Activated B cell treated with CpG ODN at 0.5 μM for 24 hours (primary cell): ENCODE measurements at regions not wholly inside any gene's neighbourhood (a gene's known extent, or its start where the extent isn't known, plus 50 kb on each side); places are given as distances from the start of the nearest gene placed in this dataset.

Experiments
- ATAC-seq: fragments of 200-7000 bp; cut with Tn5 transposase; one replicate; pipeline ENCODE4 v1.10.0; 2021; ENCODE audit warnings: low read depth, mild to moderate bottlenecking, moderate library complexity
- CTCF ChIA-PET: fragments of 350-600 bp; sonication (Branson Sonifier 250); formaldehyde crosslinking; loops from one replicate; lab custom pipeline; 2021; ENCODE audit warnings: antibody characterized with exemption; lab: Charles Lee
- POLR2A ChIA-PET: fragments of 350-600 bp; sonication (Branson Sonifier 250); formaldehyde crosslinking; loops from one replicate; lab custom pipeline; 2021; ENCODE audit warnings: antibody characterized with exemption; lab: Charles Lee
- DNase-seq: peaks from one replicate; pipeline ENCODE4 v3.0.0; 2022
- H3K27ac Mint-ChIP-seq: one replicate; pipeline ENCODE4 v1.8.0; 2020; ENCODE audit warnings: mixed read lengths
- H3K27me3 Mint-ChIP-seq: one replicate; pipeline ENCODE4 v1.8.0; 2021; ENCODE audit warnings: mixed read lengths
- H3K36me3 Mint-ChIP-seq: one replicate; pipeline ENCODE4 v1.8.0; 2021; ENCODE audit warnings: low read depth, mixed read lengths
- H3K4me1 Mint-ChIP-seq: one replicate; pipeline ENCODE4 v1.8.0; 2021; ENCODE audit warnings: mixed read lengths
- H3K4me3 Mint-ChIP-seq: one replicate; pipeline ENCODE4 v1.8.0; 2020; ENCODE audit warnings: mild to moderate bottlenecking, mixed read lengths
- H3K9me3 Mint-ChIP-seq: one replicate; pipeline ENCODE4 v1.8.0; 2020; ENCODE audit warnings: mixed read lengths
- intact Hi-C: fragments of 100-400 bp; cut with micrococcal nuclease; formaldehyde crosslinking; loops from one replicate; pipeline ENCODE4 v1.15.1; 2024
- TF ChIP-seq, protein P1 (sequence below): fragments of 200-600 bp; IDR thresholded peaks from one replicate; pipeline ENCODE4 v1.8.0; 2022; ENCODE audit warnings: antibody characterized with exemption, mild to moderate bottlenecking

DNA sequence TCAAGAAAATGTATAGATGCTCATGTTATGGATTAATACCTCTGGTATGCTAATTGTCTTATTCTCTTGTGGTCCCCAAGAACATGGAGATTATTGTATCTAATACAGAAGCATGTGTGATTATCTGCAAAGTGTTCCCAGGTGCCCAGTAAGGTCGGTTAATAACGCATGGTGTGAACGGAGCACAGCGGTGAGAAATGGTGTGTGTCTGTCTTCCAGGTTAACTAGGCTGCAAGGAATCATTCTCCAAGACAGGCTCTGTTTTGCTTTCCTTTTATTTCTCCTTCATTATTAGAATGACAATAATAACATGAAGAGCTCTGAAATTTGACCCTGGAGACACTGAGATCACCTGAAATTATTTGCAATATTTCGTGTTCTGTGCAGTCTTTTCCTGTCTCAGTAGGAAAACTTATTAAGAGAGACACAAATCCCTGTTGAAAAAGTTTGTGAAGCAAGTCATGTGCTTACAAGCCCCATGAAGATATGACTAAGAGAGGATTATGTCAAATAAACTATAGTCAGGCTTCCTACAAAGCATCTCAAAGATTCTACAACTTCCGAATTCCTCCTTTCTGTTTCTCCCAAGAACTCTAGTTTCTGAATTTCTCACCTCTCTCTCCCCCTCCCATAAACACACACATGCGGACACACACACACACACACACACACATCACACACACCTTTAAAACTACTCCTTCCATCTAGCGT is 230.9 kb downstream of the HS3ST1 start:
- POLR2A ChIA-PET = no interaction called here
- CTCF ChIA-PET = no interaction called here
- no peak for DNase-seq
- intact Hi-C loops = loop anchor here (2.0 kb wide), 1 partner anchor 45 kb away; no protein-coding TSS in a partner anchor
- ATAC-seq = no peak
- Mint-ChIP-seq H3K27me3 (no peaks in the 10 kb centered on the region), H3K4me3 (no peak overlapping the region), H3K27ac (no peak overlapping the region), H3K4me1 (peaks cover 8% of the 10 kb centered on the region), H3K9me3 (no peaks in the 10 kb centered on the region), H3K36me3 (no peaks in the 10 kb centered on the region)
- TF ChIP-seq, protein P1, sequence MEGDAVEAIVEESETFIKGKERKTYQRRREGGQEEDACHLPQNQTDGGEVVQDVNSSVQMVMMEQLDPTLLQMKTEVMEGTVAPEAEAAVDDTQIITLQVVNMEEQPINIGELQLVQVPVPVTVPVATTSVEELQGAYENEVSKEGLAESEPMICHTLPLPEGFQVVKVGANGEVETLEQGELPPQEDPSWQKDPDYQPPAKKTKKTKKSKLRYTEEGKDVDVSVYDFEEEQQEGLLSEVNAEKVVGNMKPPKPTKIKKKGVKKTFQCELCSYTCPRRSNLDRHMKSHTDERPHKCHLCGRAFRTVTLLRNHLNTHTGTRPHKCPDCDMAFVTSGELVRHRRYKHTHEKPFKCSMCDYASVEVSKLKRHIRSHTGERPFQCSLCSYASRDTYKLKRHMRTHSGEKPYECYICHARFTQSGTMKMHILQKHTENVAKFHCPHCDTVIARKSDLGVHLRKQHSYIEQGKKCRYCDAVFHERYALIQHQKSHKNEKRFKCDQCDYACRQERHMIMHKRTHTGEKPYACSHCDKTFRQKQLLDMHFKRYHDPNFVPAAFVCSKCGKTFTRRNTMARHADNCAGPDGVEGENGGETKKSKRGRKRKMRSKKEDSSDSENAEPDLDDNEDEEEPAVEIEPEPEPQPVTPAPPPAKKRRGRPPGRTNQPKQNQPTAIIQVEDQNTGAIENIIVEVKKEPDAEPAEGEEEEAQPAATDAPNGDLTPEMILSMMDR = no peak

DNA sequence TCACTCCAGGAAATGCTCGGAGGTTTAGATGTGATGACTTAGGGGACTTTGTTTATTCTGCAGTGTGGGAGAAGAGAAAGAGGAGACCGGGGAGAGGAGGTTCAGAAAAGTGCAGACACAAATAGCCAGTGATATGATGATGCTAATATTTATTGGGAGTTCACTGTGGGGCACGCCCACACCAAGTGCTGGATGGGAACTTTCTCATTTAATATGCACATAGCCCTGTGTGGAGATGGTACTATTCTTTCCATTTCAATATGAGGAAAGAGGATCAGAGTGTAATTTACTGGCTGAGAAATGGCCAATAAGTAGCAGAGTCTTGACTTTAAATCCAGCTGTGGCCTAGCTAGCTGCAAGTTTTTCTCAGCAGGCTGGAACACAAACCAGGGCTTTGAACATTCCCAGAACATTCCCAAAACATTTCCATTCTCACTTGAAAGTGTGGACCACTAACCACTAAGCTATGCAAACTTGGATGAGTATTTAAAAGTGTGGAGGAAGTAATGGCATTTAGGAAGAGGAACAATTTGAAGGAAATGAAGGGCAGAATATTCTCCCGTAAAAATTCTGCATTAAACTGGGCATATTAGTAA is 231.7 kb downstream of the HS3ST1 start:
- Mint-ChIP-seq H3K27me3 (no peaks in the 10 kb centered on the region), H3K4me1 (peaks cover 8% of the 10 kb centered on the region), H3K9me3 (no peaks in the 10 kb centered on the region), H3K36me3 (no peaks in the 10 kb centered on the region), H3K27ac (no peak overlapping the region), H3K4me3 (no peak overlapping the region)
- DNase-seq = no peak
- ChIA-PET POLR2A (interaction anchor here (0.7 kb wide), 1 partner anchor 244 kb away, joined by 6 read pairs; no protein-coding TSS in a partner anchor), CTCF (no interaction called here)
- TF ChIP-seq, protein P1 = no peak
- no peak for ATAC-seq
- intact Hi-C loops = loop anchor here (2.0 kb wide), 1 partner anchor 44 kb away; no protein-coding TSS in a partner anchor

DNA sequence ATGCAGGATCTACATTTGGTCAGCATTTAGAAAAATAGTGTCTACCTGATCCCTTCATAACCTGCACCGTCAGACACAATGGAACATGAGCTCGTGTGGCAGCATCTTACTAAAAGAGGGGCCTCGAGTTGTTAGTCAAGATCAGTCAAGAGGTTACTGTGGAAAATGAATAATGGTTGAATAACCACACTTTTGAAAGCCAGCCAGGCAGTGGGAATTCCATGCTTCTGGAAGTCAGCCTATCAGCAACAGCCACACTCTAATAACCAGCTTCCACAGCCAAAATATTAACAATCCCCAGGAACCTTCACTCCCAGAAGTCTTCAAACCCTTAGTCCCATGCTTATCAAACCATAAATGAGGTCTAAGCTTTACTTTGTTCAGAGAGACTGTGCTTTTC is 234.3 kb downstream of the HS3ST1 start:
- peaks cover 16% of the 10 kb centered on the region for H3K4me1 Mint-ChIP-seq
- H3K27ac Mint-ChIP-seq = no peak overlapping the region
- H3K36me3 Mint-ChIP-seq = no peaks in the 10 kb centered on the region
- DNase-seq = no peak
- no peaks in the 10 kb centered on the region for H3K27me3 Mint-ChIP-seq
- ChIA-PET POLR2A (no interaction called here), CTCF (no interaction called here)
- intact Hi-C loops = no loop called here
- TF ChIP-seq, protein P1 = no peak
- H3K9me3 Mint-ChIP-seq = no peaks in the 10 kb centered on the region
- H3K4me3 Mint-ChIP-seq = no peak overlapping the region
- ATAC-seq = no peak

DNA sequence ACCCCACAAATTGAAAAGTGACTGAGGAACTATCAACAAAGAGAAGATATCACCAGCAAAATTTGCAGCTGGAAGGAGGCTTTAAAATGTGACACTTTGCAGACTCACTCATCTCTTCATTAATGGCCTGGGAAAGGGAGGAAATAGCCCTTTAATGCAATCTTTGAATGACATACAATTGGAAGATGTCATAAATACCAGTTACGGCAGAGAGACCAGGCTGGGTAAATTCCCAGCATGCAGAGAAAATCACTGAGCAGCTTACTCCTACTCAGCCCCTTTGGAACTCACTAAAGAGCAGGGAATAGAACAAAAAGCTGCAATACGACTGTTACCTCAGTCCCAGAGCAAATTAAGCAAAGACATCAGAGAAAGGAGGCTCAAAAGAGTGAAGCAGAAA is 238.9 kb downstream of the HS3ST1 start:
- Mint-ChIP-seq H3K9me3 (no peaks in the 10 kb centered on the region), H3K36me3 (no peaks in the 10 kb centered on the region), H3K27me3 (peaks cover 2% of the 10 kb centered on the region), H3K27ac (no peak overlapping the region), H3K4me1 (peaks cover 15% of the 10 kb centered on the region), H3K4me3 (no peak overlapping the region)
- TF ChIP-seq, protein P1 = no peak
- ChIA-PET POLR2A (no interaction called here), CTCF (no interaction called here)
- DNase-seq = no peak
- no peak for ATAC-seq
- intact Hi-C loops = no loop called here

DNA sequence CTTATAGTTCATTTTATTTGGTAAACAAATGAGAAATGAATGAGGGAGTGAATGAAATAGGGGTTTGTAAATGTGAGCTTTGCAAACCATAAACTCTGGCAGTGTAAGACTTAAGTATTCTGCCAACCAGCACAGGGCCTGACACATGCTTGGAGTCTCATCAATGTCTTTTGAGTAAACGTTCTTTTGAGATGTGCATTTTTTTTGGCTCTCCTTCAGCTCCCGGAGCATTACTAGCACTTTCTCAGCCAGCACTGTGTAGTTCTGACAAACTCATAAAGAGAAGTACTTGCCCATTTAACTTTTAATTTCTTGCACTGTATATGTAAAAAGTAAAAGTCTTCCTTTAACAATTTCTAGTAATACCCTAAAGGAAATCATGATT is 245.3 kb downstream of the HS3ST1 start:
- no peak overlapping the region for H3K4me3 Mint-ChIP-seq
- no peaks in the 10 kb centered on the region for H3K9me3 Mint-ChIP-seq
- DNase-seq = no peak
- H3K27me3 Mint-ChIP-seq = peaks cover 2% of the 10 kb centered on the region
- TF ChIP-seq, protein P1 = no peak
- no peak for ATAC-seq
- ChIA-PET POLR2A (no interaction called here), CTCF (no interaction called here)
- H3K27ac Mint-ChIP-seq = no peak overlapping the region
- H3K4me1 Mint-ChIP-seq = no peaks in the 10 kb centered on the region
- intact Hi-C loops = no loop called here
- H3K36me3 Mint-ChIP-seq = no peaks in the 10 kb centered on the region
